SK-N-MC (cell line): ENCODE measurements at regions not wholly inside any gene's neighbourhood (a gene's known extent, or its start where the extent isn't known, plus 50 kb on each side); places are given as distances from the start of the nearest gene placed in this dataset.

ENCODE experiments used
- EZH2 ChIP-seq: fragments of 200-600 bp; sonication (generic); IDR thresholded peaks from one replicate; pipeline ENCODE4 v1.6.1; 2017; ENCODE audit warnings: antibody characterized with exemption
- POLR2AphosphoS5 ChIP-seq: IDR thresholded peaks from 2 replicates; pipeline ENCODE4 v1.6.1; 2012; ENCODE audit warnings: mild to moderate bottlenecking, low read depth, low read length, borderline replicate concordance

GRCh38 chr2:128876986-128877983 is 558.6 kb upstream of the HS6ST1 start:
- TF ChIP-seq EZH2 (no peak), POLR2AphosphoS5 (no peak)
